ENCODE measurements at regions not wholly inside any gene's neighbourhood (a gene's known extent, or its start where the extent isn't known, plus 50 kb on each side); places are given as distances from the start of the nearest gene placed in this dataset.
"Not testable (repeated sequence)": the region's sequence is repeated elsewhere in the genome, so short reads cannot be mapped to it uniquely, and the experiment has no call there.

DNA sequence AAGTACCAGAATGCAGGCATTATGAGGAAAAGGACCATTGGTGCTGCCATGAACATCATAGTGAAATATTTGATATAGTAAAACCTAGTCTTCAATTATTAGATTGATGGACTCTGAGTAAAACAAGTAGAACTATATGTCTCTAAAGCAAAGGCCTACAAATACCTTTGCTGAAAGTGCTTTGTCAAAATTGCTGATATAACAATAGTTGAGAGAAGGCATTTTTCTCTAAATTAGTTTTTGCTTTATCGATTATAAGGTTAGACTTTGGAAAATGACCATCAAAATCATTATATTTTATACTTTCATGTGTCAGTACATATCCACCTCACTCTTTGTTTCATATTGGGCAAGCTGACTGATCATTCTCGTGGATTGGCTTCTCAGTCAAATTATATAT, 836.0 kb upstream of the FBXO33 start:
- DNase-seq (ENCODE audit: low read depth in 2 of 2) = no peak

DNA sequence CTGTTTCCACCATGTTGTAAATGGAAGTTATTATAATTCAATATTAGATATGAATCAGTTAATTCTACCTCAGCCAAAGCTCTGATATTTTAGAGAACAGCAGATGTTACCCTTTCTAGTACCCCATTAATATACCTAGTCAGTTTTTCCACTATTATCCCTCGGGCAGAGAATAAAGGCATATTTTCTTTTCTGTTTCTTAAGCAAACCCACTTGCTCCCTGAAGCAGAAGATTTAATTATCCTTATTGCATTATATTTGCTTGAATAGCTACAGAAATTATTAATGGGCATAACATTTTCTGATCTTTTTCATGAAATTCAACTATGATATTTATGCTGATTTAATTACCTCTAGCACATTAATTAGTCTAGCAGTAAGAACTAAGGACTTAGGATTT, 832.9 kb upstream of the FBXO33 start:
- no peak for DNase-seq (ENCODE audit: low read depth in 2 of 2)

DNA sequence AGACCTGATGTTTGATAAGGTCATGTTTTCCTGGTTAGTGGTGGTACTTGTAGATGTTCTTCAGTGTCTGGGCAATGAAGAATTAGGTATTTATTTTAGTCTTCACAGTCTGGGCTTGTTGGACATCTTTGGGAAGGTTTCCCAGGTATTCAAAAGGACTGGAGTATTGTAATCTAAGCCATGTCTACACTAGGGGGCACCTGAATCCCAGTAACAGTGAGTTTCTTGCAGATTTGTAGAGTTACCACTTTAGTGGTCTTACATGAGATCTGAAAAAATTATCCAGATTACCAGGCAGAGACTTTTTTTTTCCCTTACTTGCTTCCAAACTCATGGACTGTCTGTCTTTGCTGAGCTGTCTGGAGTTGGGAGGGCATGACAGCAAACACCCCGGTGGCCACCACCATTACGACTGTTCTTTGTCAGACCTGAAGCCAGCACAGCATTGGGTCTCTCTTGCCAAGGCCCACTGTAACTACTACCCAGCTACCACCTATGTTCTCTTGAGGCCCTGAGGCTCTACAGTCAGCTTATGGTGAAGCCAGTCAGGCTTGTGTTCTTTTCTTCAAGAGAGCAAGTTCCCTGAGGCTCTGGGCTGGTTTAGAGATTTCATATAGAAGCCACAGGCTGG, 820.7 kb upstream of the FBXO33 start:
- no peak for DNase-seq (ENCODE audit: low read depth in 2 of 2)

DNA sequence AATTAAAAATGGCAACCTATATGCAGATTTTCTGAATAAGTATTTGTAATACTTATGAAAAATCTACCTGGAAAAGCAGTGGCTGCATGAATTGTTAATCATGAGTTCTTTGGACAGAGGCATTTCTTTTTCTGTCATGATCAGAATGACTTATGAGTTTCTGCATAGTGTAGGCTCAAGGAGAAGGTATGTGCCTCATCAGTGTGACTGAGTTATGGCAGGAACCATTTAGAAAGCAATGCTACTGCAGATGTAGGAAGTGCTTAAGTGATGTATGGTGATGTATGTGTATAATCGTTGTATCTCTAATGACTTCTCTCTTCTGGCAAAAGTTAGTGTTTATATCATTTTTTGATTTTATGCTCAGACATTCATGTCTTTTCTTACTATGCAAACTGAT, 816.4 kb upstream of the FBXO33 start:
- no peak for DNase-seq (ENCODE audit: low read depth in 2 of 2)

DNA sequence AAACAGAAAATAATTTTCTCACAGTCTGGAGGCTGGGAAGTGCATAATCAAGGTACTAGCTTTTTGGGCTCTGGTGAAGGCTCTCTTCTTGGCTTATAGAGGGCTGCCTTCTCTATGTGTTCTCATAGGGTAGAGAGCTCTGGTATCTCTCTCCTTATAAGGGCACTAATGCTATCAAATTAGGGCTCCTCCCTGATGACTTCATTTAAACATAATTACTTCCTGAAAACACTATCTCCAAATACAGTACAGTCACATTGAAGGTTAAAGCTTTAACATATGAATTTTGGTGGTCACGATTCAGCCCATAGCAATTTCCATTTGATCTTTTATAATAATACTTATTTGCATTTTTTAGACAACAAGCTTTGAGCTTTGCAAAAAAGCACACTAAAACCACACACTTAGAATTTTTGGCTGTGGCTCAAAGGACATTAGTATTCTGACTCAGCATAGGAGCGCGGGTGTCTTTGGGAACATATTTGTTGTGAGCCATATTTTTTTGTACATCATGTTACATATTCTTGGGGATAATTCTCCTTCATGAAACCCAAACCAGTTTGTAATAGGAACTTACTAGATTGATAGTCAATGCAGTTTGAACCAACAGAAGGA, 808.1 kb upstream of the FBXO33 start:
- no peak for DNase-seq (ENCODE audit: low read depth in 2 of 2)

DNA sequence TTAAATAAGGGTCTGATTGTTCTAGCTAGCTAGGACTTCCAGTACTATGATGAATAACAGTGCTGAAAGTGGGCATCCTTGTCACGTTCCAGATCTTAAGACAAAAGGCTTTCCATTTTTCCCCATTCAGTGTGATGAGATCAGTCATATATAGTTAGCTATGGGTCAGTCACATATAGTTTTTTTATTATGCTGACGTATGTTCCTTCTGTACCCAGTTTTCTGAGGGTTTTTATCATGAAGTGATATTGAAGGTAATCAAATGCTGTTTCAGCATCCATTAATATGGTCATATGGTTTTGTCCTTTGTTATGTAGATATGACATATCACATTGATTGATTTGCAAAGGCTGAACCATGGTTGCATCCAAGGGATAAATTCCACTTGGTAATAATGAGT, 800.1 kb upstream of the FBXO33 start:
- DNase-seq (ENCODE audit: low read depth in 2 of 2) = no peak

DNA sequence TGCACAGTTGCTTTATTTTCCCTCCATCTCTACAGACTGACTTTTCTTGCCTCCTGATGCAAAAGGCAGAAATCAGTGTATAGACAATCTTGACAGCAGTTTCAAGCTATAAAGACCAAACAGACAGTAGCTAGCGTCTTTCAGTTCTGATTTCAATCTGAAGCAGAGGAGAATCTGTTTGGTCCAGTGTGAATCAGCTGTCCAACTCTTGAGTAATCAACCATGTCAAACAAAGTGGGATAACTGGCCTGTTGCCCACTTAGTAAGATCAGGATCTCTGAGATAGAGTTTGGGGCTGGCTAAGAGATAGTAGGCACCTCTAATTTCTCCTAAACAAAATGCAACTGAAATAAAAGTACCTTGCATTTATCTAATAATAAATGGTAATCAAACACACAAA, 797.4 kb upstream of the FBXO33 start:
- DNase-seq (ENCODE audit: low read depth in 2 of 2) = no peak

DNA sequence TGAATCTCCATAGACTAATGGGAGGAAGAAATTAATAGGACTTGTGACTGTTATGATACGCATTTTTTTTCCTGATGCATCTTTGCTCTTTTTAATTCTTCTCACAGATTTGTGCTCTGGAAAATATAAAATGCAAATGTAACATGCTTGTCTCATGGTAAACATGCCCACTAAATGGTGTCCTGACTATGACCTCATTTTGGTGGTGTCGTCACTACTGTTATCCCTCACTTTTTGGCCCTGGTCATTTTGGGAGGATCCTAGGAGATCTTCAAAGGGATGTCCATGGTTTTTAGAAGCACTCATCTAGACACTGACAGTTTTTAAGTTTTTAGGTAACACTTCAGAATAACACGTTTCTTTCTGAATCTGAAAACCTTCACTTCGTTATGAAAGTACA, 790.8 kb upstream of the FBXO33 start:
- no peak for DNase-seq (ENCODE audit: low read depth in 2 of 2)

DNA sequence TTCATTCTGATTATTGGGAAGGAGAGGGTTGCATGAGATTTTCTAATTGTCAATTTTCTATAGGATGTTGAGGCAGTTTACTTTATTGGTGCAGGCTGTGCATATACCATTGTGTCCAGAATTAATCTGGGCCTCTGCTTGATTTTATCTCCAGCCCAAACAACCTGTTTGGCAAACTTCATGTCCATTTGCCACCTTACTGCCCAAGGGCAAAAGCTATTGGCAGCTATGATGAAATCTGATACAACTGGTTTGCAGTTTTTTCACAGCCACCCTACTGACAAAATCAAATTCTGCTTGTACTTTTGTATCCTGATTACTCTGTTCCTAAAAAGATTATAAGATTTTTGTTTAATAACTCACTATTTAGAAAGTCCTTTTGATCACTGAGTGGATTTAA, 789.2 kb upstream of the FBXO33 start:
- no peak for DNase-seq (ENCODE audit: low read depth in 2 of 2)

DNA sequence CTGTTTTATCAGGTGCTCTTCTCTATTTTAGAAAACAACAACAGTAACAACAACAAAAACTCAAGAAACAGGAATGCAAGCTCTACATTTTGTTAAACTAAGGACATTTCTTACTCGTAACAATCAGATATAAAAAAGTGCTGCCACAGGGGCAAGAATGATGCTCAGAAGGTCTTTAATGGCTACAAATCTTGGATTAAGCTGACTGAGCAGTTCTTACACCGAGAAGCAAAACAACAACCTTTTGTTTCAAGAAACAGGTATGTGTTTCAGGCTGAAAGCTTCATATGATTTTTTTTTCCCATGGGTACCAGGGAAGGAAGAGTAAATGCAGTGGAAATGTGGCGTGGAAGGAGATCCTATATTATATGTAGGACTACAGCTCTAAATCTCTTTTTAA, 786.8 kb upstream of the FBXO33 start:
- DNase-seq (ENCODE audit: low read depth in 2 of 2) = no peak

DNA sequence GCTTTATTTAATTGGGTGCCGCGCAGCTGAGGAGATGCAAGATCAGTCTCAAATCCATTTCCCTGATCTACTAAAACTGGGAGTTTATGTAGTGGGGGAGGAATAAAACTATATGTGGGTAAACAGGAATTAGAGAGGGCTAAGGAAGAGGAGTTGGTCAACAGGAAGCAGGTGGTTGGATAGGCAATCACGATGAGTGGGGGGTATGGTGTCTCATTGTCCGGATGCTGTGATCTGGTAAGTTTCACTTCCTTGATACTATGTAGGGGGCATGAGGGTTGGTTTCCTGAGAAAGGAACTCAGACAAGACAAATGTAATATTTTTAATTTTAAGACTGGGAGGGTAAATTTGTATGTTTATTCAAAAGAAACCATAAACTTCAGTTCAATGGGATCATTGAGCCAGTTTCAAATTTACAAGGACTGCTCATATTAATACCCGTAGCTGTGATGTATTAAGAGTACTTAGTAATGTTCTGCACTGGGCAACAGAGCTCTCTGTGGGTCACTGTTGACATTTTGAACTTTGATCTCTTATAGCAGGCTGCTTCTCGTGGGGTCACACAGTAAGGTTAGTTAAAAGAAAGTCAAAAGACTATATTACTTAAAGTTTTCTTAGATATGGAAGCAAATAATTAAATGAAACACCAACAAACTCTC, 786.2 kb upstream of the FBXO33 start:
- no peak for DNase-seq (ENCODE audit: low read depth in 2 of 2)

DNA sequence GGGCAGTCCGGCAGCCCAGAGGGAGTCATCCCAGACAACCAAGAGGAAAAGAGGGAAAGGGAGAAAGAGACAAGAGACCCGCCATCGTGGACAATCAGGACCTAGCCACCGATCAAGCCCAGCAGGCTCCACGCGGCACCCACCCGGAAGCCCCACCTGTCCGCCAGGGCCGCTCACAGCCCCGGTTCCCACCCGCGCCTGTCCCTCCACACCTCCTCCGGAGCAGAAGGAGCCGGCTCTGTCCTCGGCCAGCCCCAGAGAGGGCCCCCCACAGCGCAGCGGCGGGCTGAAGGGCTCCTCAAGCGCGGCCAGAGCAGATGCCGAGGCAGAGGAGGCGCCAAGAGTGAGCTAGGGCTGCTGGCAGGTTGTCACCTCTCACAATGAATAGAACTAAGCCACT, 784.7 kb upstream of the FBXO33 start:
- DNase-seq (ENCODE audit: low read depth in 2 of 2) = no peak

DNA sequence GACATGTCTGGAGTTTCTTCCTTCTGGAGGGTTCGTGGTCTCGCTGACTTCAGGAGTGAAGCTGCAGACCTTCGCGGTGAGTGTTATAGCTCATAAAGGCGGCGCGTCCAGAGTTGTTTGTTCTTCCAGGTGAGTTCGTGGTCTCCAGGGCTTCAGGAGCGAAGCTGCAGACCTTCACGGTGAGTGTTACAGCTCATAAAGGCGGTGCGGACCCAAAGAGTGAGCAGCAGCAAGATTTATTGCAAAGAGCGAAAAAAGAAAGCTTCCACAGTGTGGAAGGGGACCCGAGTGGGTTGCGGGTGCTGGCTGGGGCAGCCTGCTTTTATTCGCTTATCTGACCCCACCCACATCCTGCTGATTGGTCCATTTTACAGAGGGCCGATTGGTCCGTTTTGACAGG, 784.2 kb upstream of the FBXO33 start:
- DNase-seq (ENCODE audit: low read depth in 2 of 2) = not testable (repeated sequence)

DNA sequence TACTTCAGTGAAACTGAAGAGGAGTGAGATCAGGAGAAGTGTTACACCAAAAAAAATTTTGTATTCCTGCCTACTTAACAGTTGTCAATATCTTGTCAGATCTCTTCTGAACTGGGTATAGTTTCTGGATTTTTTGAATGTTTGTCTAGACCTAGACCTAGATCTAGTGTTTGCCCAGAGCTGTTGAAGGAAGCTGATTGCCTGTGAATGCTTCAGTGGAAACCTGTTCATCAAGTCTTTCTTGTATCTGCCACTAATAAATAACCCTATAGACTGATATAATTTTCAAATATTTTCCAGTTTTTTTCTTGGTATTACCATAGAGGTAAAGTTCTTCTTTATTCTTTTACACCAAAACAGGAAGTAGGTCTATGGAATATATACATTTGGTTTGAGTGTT, 781.5 kb upstream of the FBXO33 start:
- DNase-seq (ENCODE audit: low read depth in 2 of 2) = no peak

DNA sequence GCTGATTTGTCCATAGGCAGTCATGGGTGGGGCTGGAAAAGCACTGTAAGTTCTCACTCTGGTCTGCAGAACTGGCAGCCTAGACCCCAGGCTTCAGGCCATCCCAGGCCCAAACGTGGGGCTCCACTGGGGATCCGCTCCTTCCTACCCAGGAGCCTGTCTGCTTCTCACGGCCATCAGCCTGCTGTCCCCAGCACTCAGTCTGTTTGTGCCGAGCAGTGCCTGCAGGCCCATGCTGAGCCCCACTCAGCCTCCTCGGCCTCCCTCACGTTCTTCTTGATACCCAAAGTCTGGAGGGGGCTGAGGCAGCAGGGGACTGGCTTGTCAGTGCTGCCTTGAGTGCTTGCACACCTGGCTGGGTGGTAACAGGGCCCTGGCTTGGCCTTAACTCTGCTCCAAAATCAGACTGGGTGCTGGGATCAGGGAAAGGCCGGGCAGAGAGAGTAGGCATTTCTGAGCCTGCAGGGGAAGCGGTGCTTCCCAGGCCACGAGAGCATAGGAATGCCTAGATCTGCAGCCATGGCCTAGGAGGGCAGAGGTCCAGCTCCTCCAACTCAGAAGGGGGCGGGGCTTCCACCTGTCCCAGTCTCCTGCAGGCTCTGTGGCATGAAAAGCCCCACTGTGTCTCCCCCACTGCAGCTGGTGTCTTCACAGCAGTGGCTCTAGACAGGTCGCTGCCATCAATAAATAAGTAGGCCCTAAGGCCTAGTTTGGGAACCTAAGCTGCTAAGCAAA, 772.4 kb upstream of the FBXO33 start:
- DNase-seq (ENCODE audit: low read depth in 2 of 2) = no peak

DNA sequence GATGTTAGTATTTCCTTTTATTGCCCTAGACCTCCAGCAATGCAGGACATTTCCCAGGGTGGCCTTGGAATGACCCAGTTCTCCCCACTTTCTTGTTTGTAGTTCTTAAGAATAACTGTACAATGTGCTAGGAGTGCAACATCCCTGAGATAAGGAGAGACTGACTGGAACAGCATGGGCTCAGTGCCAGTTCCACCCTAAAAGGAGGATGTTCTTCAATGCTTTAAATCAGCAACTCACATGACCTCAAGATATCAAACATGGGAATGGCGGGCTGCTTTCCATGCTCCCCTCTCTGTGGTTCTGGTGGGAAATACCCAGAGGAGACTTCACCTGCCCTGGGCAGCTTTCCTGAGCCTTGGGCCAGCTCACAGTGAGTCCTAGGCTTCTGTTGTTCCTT, 766.9 kb upstream of the FBXO33 start:
- no peak for DNase-seq (ENCODE audit: low read depth in 2 of 2)

DNA sequence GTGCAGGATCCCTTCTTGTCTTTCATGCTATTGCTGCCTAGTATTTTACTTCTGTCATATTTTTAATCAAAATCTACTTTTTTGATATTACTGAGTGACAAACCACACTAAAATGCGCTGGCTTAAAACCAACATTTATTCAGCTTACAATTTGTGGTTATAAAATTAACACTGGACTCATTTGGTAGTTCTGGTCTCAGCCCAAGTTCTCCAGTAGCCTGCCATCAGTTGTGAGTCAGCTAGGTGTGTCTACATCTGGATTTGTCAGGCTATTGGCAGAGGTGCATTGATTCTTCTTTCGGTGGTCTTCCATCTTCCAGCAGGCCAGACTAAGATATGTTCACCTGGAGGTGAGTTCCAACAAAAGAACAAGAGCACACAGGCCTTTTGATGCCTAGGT, 765.1 kb upstream of the FBXO33 start:
- DNase-seq (ENCODE audit: low read depth in 2 of 2) = no peak

DNA sequence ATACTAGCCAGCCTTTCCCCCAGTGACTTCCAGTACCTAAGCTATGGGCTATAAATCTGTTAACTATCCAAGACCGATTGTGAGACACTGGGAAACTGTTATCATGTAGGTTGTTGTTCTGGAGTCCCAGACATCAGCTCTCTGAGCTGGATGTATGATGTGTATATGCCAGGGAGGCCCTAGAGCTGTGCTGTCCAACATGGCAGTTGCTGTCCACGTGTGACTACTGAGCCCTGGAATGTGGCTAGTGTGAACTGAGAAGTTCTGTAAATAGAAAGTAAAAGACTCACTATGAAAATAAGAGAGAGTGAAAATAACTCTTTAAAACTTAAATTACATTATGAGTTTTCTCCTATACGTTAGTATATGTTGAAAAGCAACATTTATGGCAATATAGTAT, 755.8 kb upstream of the FBXO33 start:
- DNase-seq (ENCODE audit: low read depth in 2 of 2) = no peak

DNA sequence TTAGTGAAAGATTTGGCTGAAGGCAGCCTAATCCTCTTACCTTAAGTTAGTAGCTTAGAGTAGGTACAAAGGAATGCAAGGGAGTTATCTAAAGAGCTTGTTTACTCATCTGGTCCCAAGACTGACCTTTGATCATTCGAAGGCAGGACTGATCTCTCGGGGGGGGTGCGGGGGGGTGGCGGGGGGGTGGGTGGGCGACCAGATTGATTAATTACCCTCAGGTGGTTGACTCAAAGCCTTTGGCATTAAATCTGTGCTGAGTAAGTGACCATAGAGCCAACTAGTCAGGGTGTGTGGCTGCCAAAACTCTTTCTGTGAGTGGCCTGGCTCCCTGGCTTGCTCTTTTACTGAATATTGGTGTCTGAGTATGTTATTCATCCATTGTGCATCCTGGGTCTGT, 731.9 kb upstream of the FBXO33 start:
- DNase-seq (ENCODE audit: low read depth in 2 of 2) = no peak

DNA sequence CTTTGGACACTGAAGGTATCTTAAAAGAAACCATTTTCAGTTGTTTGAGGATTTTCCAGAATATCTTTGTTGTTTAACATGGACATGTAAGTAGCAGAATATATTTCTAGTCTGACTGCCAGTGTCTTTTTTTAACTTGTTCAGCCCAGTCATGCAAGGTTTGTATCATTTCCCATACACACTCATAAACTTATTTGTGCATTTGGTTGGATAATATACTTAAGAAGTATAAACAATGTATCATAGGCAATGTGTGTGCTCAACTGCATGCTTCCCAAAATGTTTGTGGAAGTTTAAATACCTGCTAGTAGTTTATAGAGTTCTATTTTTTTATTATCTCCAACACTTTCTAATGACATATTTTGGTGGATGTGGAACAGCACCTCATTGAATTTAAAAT, 707.4 kb upstream of the FBXO33 start:
- no peak for DNase-seq (ENCODE audit: low read depth in 2 of 2)

DNA sequence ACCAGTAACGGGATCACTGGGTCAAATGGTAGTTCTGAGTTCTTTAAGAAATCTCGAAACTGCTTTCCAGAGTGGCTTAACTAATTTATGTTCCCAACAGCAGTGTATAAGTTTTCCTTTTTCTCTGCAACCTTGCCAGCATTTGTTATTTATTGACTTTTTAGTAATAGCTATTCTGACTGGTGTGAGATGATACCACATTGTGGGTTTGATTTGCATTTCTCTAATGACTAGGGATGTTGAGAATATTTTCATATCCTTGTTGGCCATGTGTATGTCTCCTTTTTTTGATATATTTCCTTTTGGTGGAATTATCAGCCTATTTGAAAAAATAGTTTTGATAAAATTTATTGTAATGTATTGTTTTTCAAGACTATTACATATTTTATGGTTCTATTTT, 701.2 kb upstream of the FBXO33 start:
- no peak for DNase-seq (ENCODE audit: low read depth in 2 of 2)

DNA sequence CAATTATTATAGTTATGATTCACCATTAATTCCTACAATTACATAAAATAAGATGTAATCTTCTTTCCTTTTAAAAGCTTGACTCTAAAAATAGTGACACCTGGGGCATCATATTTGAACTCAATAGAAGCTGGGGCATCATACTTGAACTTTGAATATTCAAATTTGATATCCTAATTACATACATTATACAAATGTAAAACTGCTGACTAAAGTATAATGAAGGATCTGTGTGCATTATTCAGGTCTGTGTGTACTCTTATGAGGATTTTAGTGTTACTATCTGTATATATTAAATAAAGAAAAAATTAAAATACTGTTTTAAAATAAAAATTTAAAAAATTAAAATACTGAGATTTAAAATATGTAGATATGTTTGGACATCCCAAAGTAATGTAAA, 696.9 kb upstream of the FBXO33 start:
- DNase-seq (ENCODE audit: low read depth in 2 of 2) = no peak

DNA sequence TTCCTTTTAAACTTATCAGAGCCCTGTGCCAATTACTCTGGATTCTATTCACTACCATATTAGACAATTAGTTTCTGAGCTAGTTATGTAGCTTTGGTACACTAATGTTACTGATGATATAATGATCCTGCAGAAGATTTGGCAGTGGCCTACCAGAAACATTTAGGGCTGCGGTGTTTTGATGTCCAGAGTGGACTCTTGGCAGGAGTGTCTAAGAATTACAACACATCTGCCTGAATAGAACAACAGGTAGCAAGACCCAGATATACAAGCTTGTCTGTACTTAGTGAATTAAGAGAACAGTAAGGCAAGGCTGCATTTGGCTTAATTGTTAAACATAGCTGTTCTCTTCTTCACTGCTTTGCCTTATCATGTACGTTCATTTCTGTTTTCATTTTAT, 691.6 kb upstream of the FBXO33 start:
- DNase-seq (ENCODE audit: low read depth in 2 of 2) = no peak
